Common myeloid progenitor, CD34-positive (primary cell): ENCODE measurements at regions not wholly inside any gene's neighbourhood (a gene's known extent, or its start where the extent isn't known, plus 50 kb on each side); places are given as distances from the start of the nearest gene placed in this dataset.

Source experiments
- CTCF ChIA-PET: fragments of 350-600 bp; sonication (Branson Sonifier 250); formaldehyde crosslinking; loops from one replicate; lab custom pipeline; 2021; ENCODE audit warnings: antibody characterized with exemption; lab: Charles Lee
- POLR2A ChIA-PET: fragments of 350-600 bp; sonication (Branson Sonifier 250); formaldehyde crosslinking; loops from one replicate; lab custom pipeline; 2021; ENCODE audit warnings: antibody characterized with exemption; lab: Charles Lee
- DNase-seq, 3 donors: peaks; one replicate each; pipeline versions ENCODE4 v3.0.0 to v3.0.0-alpha.2; 2013
- H3K27ac ChIP-seq, 2 experiments: 1 replicate in 1 of 2; 2 replicates in 1 of 2; pipeline ENCODE4 v1.7.0; 2013; ENCODE audit warnings: inconsistent platforms in 2 of 2, low read length in 2 of 2, mild to moderate bottlenecking in 2 of 2, low read depth in 1 of 2, moderate library complexity in 1 of 2; ENCODE audit not compliant: severe bottlenecking in 2 of 2, insufficient read depth in 1 of 2, poor library complexity in 1 of 2
- H3K27me3 ChIP-seq, 5 experiments: replicated peaks in 2 of 5; 1 replicate in 3 of 5; 2 replicates in 2 of 5; pipeline versions ENCODE4 v1.6.1 to v1.7.0; 2013; ENCODE audit warnings: low read length in 4 of 5, mild to moderate bottlenecking in 2 of 5, moderate library complexity in 2 of 5, inconsistent platforms in 1 of 5; ENCODE audit not compliant: insufficient read depth in 5 of 5, control insufficient read depth in 4 of 5
- H3K36me3 ChIP-seq, 4 experiments: 1 replicate in 2 of 4; 2 replicates in 2 of 4; pipeline versions ENCODE4 v1.6.1 to v1.7.0; 2013; ENCODE audit warnings: low read length in 3 of 4, control low read depth in 1 of 4, mild to moderate bottlenecking in 1 of 4; ENCODE audit not compliant: control insufficient read depth in 4 of 4, insufficient read depth in 4 of 4
- H3K4me1 ChIP-seq, 4 experiments: 1 replicate in 3 of 4; 2 replicates in 1 of 4; pipeline versions ENCODE4 v1.6.1 to v1.7.1; 2013; ENCODE audit warnings: low read length in 3 of 4, mild to moderate bottlenecking in 3 of 4, control low read depth in 1 of 4, inconsistent platforms in 1 of 4, moderate library complexity in 1 of 4; ENCODE audit not compliant: control insufficient read depth in 4 of 4, insufficient read depth in 4 of 4; ENCODE audit errors: control extremely low read depth in 1 of 4
- H3K4me3 ChIP-seq, 7 experiments: 1 replicate in 4 of 7; 2 replicates in 3 of 7; pipeline versions ENCODE4 v1.5.1 to v1.7.0; 2013; ENCODE audit warnings: mild to moderate bottlenecking in 7 of 7, low read length in 6 of 7, moderate library complexity in 6 of 7, inconsistent platforms in 2 of 7, low read depth in 2 of 7, control low read depth in 1 of 7; ENCODE audit not compliant: insufficient read depth in 4 of 7, control insufficient read depth in 1 of 7; ENCODE audit errors: extremely low read depth in 1 of 7
- H3K9me3 ChIP-seq, 5 experiments: 1 replicate in 4 of 5; 2 replicates in 1 of 5; pipeline versions ENCODE4 v1.6.1 to v1.7.1; 2013; ENCODE audit warnings: low read length in 4 of 5, mild to moderate bottlenecking in 2 of 5, inconsistent platforms in 1 of 5, low read depth in 1 of 5, moderate library complexity in 1 of 5; ENCODE audit not compliant: control insufficient read depth in 4 of 5, insufficient read depth in 2 of 5; ENCODE audit errors: control extremely low read depth in 1 of 5
- WGBS: methylation state at CpG from one replicate; pipeline ENCODE4 v1.1.5; 2013; ENCODE audit not compliant: insufficient coverage; 5-methylcytosine and 5-hydroxymethylcytosine counted together

GRCh38 chrX:98398542-98398941, 1514.8 kb downstream of the RPA4 start:
- peak in 2 of 3 donors; percentile 2 to 31 for DNase-seq
- ChIA-PET POLR2A (no interaction called here), CTCF (no interaction called here)
- Histone ChIP-seq H3K9me3 (no peaks in the 10 kb centered on the region), H3K4me1 (no peaks in the 10 kb centered on the region), H3K27me3 (no peaks in the 10 kb centered on the region), H3K36me3 (no peaks in the 10 kb centered on the region), H3K27ac (no peak overlapping the region), H3K4me3 (no peak overlapping the region)
- no CpG with 5 or more reads among the region's 1 CpG for WGBS

GRCh38 chrX:98405376-98405775, 1521.7 kb downstream of the RPA4 start:
- Histone ChIP-seq H3K4me3 (no peak overlapping the region), H3K27ac (no peak overlapping the region), H3K9me3 (peaks cover 0 to 1% (median 0%) of the 10 kb centered on the region in 5 experiments), H3K27me3 (no peaks in the 10 kb centered on the region), H3K36me3 (no peaks in the 10 kb centered on the region), H3K4me1 (no peaks in the 10 kb centered on the region)
- ChIA-PET POLR2A (no interaction called here), CTCF (no interaction called here)
- 100% methylated on average over 1 of the region's 1 CpG for WGBS
- no peak for DNase-seq

- POLR2A ChIA-PET = no interaction called here
- CTCF ChIA-PET = no interaction called here
- no peak overlapping the region for H3K27ac ChIP-seq
- no peak overlapping the region for H3K4me3 ChIP-seq
- peaks cover 0 to 1% (median 0%) of the 10 kb centered on the region in 5 experiments for H3K9me3 ChIP-seq
- no peaks in the 10 kb centered on the region for H3K4me1 ChIP-seq
- WGBS = 94% methylated on average over 3 of the region's 4 CpGs
- H3K27me3 ChIP-seq = no peaks in the 10 kb centered on the region
- H3K36me3 ChIP-seq = no peaks in the 10 kb centered on the region
- DNase-seq = no peak
Observed at GRCh38 chrX:98407584-98407983, 1523.9 kb downstream of the RPA4 start.

- CTCF ChIA-PET = no interaction called here
- Histone ChIP-seq H3K27me3 (no peaks in the 10 kb centered on the region), H3K4me1 (no peaks in the 10 kb centered on the region), H3K36me3 (no peaks in the 10 kb centered on the region), H3K4me3 (no peak overlapping the region), H3K9me3 (no peaks in the 10 kb centered on the region), H3K27ac (no peak overlapping the region)
- WGBS = no CpG with 5 or more reads among the region's 2 CpGs
- DNase-seq = no peak
- POLR2A ChIA-PET = no interaction called here
Observed at GRCh38 chrX:98409867-98410266, 1526.2 kb downstream of the RPA4 start.

GRCh38 chrX:98412058-98412457, 1528.3 kb downstream of the RPA4 start:
- H3K27ac ChIP-seq = no peak overlapping the region
- no peaks in the 10 kb centered on the region for H3K27me3 ChIP-seq
- H3K4me3 ChIP-seq = no peak overlapping the region
- ChIA-PET CTCF (no interaction called here), POLR2A (no interaction called here)
- no peak for DNase-seq
- H3K9me3 ChIP-seq = no peaks in the 10 kb centered on the region
- no peaks in the 10 kb centered on the region for H3K4me1 ChIP-seq
- no CpG with 5 or more reads among the region's 1 CpG for WGBS
- H3K36me3 ChIP-seq = no peaks in the 10 kb centered on the region

- no peaks in the 10 kb centered on the region for H3K9me3 ChIP-seq
- no peaks in the 10 kb centered on the region for H3K4me1 ChIP-seq
- ChIA-PET POLR2A (no interaction called here), CTCF (no interaction called here)
- H3K4me3 ChIP-seq = no peak overlapping the region
- H3K27ac ChIP-seq = no peak overlapping the region
- no peaks in the 10 kb centered on the region for H3K27me3 ChIP-seq
- no peaks in the 10 kb centered on the region for H3K36me3 ChIP-seq
- no peak for DNase-seq
Observed at GRCh38 chrX:98422536-98422935, 1538.8 kb downstream of the RPA4 start.

- ChIA-PET CTCF (no interaction called here), POLR2A (no interaction called here)
- H3K4me1 ChIP-seq = no peaks in the 10 kb centered on the region
- H3K27ac ChIP-seq = no peak overlapping the region
- WGBS = 100% methylated on average over 1 of the region's 1 CpG
- no peaks in the 10 kb centered on the region for H3K27me3 ChIP-seq
- no peaks in the 10 kb centered on the region for H3K36me3 ChIP-seq
- no peaks in the 10 kb centered on the region for H3K9me3 ChIP-seq
- DNase-seq = no peak
- H3K4me3 ChIP-seq = no peak overlapping the region
Observed at GRCh38 chrX:98432413-98432812, 1548.7 kb downstream of the RPA4 start.
